HL-60/S4 treated with phorbol 12-myristate 13-acetate at 8.2 ng/mL for 4 days and 3 days (cell line): ENCODE measurements at regions not wholly inside any gene's neighbourhood (a gene's known extent, or its start where the extent isn't known, plus 50 kb on each side); places are given as distances from the start of the nearest gene placed in this dataset.

Source experiments
- in situ Hi-C: fragments of 300-500 bp; cut with MboI; formaldehyde crosslinking; loops from 2 replicates; pipeline ENCODE4 v1.15.0; 2022; ENCODE audit warnings: low sequenced_read_pairs

DNA sequence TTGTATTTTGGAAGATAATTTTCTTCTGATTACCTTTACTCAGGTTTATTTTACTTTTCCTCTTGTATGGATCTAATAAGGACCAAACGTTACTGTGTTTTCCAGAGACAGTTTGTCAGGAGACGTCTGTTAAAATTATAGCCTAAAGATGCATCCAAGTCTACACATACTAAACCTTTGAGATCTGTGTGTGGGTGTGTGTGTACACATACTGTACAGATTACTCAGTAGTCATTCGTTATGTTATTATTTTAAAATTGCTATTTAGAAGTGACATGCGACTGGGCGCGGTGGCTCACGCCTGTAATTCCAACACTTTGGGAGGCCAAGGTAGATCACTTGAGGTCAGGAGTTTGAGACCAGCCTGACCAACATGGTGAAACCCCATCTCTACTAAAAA is 51.6 kb upstream of the CNTLN start:
- in situ Hi-C loops = no loop called here

- in situ Hi-C loops = no loop called here
Measured at GRCh38 chr9:17082343-17083064, 52.3 kb upstream of the CNTLN start.

- in situ Hi-C loops = no loop called here
Measured at GRCh38 chr9:17081814-17082213, 53.0 kb upstream of the CNTLN start.

DNA sequence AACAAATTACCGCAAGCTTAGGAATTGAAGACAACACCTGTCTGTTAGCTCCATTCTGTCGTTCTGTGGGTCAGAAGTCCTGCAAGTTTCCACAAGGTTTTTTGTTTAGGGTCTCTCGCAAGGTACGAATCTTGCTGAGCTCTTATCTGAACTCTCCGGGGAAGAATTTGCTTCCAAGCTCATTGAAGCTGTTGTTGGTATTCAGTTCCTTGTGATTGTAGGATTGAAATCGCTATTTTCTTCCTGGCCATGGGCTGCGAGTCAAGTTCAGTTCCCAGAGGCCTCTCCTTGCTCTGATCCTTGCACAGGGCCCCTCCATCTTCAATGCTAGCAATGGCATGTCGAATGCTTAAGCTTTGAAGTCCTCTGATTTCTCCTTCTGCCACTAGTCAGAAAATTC is 53.5 kb upstream of the CNTLN start:
- in situ Hi-C loops = no loop called here

DNA sequence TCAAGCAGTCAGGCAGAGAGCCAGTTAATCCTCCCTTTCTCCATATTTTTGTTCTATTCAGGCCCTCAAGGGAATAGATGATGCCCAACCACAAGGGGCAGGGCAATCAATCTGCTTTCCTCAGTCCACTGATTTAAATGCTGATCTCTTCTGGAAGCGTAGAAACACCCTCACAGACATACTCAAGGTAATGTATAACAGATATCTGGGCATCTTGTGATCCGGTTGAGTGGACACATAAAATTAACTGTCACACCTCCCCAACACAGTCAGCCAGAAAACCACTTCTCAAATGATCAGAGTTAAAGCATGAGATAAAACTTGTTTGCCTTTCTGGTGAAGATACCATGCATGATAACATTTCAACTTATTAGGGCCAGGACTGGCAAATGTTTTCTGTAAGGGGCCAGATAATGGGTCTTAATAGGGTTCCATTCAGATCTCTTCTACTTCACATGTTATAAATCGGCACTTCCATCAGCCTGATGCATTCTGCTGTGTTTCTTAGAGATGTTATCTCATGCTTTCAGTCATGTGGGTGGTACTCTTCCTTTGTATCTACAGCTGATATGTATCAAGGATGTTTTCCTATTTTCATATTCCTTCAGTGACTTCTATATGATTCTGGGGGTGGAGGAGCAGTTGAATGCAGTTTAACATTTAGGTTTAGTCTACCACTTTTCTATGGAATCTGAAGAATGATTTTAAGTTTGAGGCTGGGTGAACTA is 58.9 kb upstream of the CNTLN start:
- in situ Hi-C loops = no loop called here

- in situ Hi-C loops = no loop called here
Measured at GRCh38 chr9:17075146-17075757, 59.6 kb upstream of the CNTLN start.

- in situ Hi-C loops = loop anchor here (25.0 kb wide), 1 partner anchor 390 kb away; no protein-coding TSS in a partner anchor
Measured at GRCh38 chr9:17072563-17072962, 62.3 kb upstream of the CNTLN start.

DNA sequence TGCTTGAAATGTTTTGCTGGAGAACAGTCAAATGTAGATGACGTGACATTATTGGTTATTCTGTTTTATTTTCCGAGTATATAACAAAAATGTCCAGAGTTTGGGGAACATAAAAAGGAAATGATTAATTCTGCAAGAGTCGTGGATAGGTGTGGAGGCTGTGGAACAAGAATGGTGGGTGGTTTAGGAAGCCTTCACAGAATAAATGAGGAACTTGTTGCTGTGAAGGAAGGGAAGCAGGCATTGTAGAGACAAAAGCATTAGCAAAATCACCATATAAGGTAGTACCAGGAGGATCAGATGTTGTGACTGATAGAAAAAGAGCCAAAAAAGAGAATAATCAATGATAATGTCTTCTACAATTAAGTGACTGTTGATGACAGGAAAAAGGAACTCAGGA is 66.2 kb upstream of the CNTLN start:
- in situ Hi-C loops = loop anchor here (25.0 kb wide), 1 partner anchor 394 kb away; no protein-coding TSS in a partner anchor

GRCh38 chr9:17065062-17065461 is 69.8 kb upstream of the CNTLN start:
- in situ Hi-C loops = loop anchor here (25.0 kb wide), 1 partner anchor 397 kb away; no protein-coding TSS in a partner anchor

GRCh38 chr9:17064558-17064957 is 70.3 kb upstream of the CNTLN start:
- in situ Hi-C loops = loop anchor here (25.0 kb wide), 1 partner anchor 398 kb away; no protein-coding TSS in a partner anchor

DNA sequence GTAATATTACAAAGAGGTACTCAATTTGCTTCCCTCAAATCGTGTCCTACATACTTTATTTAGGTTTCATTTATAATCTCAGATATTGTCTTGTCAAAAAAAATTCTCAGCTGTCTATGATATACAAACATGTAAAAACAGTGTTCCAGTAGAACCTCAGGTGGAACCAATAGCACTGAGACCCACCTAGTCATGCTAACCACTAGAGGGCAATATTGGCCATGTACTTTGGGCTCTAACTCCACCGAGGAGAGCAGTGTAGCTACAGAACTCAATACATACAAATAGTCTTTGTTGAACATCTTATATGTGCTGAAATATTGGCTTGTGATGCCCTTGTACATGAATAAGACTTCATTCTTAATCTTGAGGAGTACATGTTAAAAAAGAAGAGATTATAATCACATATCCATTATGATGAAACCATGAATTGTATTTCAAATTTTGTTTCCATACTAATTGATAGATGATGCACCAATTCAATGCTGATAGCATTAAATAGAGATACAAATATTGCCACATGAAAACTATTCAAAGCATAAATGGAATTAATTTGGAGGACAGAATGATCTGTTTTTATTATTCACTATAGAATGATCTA is 71.2 kb upstream of the CNTLN start:
- in situ Hi-C loops = loop anchor here (25.0 kb wide), 1 partner anchor 399 kb away; no protein-coding TSS in a partner anchor

DNA sequence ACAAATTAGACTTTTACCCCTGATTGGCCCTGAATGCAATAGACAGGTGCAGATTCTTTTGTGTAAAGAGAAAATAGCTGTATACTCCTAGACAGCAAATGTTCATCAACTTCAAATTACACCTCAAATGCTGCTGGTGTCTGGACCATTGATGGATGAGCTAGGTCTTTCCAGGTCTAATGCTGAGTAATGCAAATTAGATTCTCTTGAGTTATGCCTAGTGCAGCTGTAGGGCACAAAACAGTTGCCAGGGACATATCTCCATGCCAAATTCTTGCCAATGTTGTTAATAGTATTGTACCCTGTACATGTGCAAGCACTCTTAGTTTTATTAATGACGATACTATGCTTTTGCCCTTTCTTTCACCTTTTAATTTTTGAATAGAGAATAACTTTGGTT is 72.3 kb upstream of the CNTLN start:
- in situ Hi-C loops = loop anchor here (25.0 kb wide), 1 partner anchor 400 kb away; no protein-coding TSS in a partner anchor

DNA sequence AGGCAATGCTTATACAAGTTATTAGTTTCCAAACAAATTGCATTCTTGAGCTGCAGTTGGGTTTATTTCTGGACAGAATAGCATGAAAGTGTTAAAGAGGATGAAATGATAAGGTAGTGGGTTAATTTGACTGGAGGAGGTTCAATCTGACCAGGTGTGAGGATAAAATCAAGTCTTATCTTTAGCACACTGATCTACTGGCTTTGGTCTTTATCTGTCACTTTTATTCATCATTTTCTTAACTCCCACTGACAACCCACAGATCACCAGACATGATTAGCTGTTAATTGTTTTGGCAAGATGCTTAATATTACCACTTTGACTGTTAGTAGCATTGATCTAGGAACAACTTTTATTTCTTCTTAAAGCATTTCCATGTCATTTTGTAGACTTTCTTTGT is 74.4 kb upstream of the CNTLN start:
- in situ Hi-C loops = loop anchor here (25.0 kb wide), 1 partner anchor 402 kb away; no protein-coding TSS in a partner anchor

- in situ Hi-C loops = loop anchor here (25.0 kb wide), 1 partner anchor 403 kb away; no protein-coding TSS in a partner anchor
Measured at GRCh38 chr9:17059465-17059864, 75.4 kb upstream of the CNTLN start.

- in situ Hi-C loops = loop anchor here (25.0 kb wide), 1 partner anchor 405 kb away; no protein-coding TSS in a partner anchor
Measured at GRCh38 chr9:17057729-17058128, 77.1 kb upstream of the CNTLN start.

DNA sequence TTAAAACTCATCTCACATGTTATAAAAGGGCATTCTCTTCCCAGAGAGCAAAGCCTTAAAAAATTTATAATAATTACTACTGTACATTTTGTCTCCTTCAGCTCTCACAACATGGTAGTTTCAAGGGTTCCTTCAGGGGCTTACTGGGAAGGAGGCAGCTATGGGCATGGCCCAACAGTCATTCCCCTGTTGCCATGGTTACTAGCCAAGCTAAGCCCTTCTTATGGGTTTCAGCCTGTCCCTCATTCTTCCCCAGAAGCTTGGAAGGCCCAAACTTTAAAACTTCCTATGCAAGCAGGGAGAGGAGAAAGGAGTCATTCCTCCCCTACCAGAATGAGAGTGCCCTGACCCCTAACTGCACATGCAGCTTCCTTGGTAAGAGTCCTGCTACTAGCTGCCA is 82.2 kb upstream of the CNTLN start:
- in situ Hi-C loops = loop anchor here (25.0 kb wide), 1 partner anchor 410 kb away; no protein-coding TSS in a partner anchor

DNA sequence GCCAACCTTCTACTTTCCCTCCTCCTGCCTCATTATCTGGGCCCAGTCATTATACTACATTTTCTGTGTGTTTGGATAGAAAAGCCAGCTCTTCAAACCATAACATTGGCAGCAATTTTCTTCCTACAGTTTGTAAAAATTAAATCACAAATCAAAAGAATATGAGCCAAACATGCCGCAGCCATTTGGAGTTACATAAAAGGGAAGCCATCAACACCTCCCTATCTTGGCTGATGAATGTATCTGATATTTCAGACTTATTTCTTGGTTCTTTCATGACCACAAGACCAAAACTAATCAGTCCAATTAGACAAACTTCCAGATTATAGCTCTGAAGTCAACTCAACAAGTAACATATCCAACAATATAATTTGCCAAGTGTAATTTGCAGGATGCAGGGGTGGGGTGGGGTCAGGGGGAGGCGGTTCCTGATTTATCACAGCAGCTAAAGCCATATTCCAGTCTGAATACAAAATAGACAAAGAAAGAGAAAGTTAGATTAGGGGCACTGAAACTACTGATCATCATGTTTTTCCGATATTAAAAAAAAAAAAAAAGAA is 89.4 kb upstream of the CNTLN start:
- in situ Hi-C loops = no loop called here

GRCh38 chr9:17031546-17031945 is 103.3 kb upstream of the CNTLN start:
- in situ Hi-C loops = no loop called here

GRCh38 chr9:17025281-17025680 is 109.6 kb upstream of the CNTLN start:
- in situ Hi-C loops = no loop called here

- in situ Hi-C loops = no loop called here
Measured at GRCh38 chr9:17024129-17024528, 110.7 kb upstream of the CNTLN start.
